GM10266 (cell line): ENCODE measurements at regions not wholly inside any gene's neighbourhood (a gene's known extent, or its start where the extent isn't known, plus 50 kb on each side); places are given as distances from the start of the nearest gene placed in this dataset.

ENCODE experiments used
- DNase-seq: peaks from one replicate; pipeline ENCODE4 v3.0.0; 2012; ENCODE audit errors: extremely low spot score
- CTCF ChIP-seq: IDR thresholded peaks from 2 replicates; pipeline ENCODE4 v1.5.1; 2012; ENCODE audit warnings: mild to moderate bottlenecking, low read depth; ENCODE audit not compliant: control insufficient read depth, insufficient read depth; ENCODE audit errors: missing control alignments

GRCh38 chr20:56194042-56194441, 54.5 kb upstream of the MC3R start:
- no peak for DNase-seq

GRCh38 chr20:56195946-56196345, 52.6 kb upstream of the MC3R start:
- no peak for DNase-seq
- no peak for TF ChIP-seq CTCF

More at GRCh38 chr20:56194042-56194441, 54.5 kb upstream of the MC3R start:
- no peak for TF ChIP-seq CTCF
